Eye (tissue), 1 donor: ENCODE measurements at regions not wholly inside any gene's neighbourhood (a gene's known extent, or its start where the extent isn't known, plus 50 kb on each side); places are given as distances from the start of the nearest gene placed in this dataset.
"Not testable (repeated sequence)": the region's sequence is repeated elsewhere in the genome, so short reads cannot be mapped to it uniquely, and the experiment has no call there.

Experiments
- DNase-seq: peaks from one replicate; pipeline ENCODE4 v3.0.0-alpha.2; 2015

DNA sequence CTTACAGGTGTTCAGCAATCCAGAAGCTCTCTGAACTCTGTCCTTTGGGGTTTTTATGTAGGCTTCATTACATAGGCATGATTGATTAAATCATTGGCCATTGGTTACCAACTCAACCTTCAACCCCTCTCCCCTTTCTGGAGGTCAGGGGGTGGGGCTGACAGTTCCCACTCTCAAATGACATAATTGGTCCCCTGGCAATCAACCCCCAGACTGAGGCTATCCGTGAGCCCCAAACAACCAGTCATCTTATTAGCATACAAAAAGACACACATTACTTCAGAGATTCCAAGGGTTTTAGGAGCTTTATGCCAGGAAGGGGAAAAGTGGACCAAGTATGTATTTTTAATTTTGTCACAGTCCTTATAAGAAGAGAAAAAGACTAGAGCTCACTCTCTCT lies 92.1 kb downstream of the ZNF467 start:
- DNase-seq: no peak

DNA sequence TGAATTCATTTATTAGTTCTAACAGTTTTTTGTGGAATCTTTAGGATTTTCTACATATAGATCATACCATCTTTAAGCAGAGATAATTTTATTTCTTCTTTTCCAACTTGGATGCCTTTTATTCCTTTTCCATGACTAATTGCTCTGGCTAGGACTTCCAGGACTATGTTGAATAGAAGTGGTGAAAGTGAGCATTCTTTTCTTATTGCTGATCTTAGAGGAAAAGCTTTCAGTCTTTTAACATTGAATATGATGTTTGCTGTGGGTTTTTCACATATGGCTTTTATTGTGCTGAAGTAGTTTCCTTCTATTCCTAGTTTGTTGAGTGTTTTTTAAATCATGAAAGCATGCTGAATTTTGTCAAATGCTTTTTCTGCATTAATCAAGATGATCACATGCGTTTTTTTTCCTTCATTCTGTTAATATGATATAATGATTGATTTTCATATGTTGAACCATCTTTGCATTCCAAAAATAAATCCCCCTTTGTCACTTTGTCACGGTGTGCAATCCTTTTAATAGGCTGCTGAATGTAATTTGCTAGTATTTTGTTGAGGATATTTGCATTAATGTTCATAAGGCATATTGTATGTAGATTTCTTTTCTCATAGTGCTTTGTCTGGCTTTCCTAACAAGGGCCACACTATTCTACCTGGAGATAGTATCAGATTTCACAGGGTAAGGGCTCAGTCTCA lies 92.9 kb downstream of the ZNF467 start:
- no peak for DNase-seq

DNA sequence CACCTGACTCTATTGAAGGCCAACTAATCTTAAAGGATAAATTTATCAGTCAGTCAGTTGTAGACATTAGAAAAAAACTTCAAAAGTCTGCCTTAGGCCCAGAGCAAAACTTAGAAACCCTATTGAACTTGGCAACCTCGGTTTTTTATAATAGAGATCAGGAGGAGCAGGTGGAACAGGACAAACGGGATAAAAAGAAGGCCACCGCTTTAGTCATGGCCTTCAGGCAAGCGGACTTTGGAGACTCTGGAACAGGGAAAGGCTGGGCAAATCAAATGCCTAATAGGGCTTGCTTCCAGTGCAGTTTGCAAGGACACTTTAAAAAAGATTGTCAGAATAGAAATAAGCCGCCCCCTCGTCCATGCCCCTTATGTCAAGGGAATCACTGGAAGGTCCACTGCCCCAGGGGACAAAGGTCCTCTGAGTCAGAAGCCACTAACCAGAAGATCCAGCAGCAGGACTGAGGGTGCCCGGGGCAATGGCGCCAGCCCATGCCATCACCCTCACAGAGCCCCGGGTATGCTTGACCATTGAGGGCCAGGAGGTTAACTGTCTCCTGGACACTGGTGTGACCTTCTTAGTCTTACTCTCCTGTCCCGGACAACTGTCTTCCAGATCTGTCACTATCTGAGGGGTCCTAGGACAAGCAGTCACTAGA lies 98.5 kb downstream of the ZNF467 start:
- DNase-seq: not testable (repeated sequence)

- DNase-seq: no peak
Measured at GRCh38 chr7:149673006-149673405, 100.4 kb downstream of the ZNF467 start.

DNA sequence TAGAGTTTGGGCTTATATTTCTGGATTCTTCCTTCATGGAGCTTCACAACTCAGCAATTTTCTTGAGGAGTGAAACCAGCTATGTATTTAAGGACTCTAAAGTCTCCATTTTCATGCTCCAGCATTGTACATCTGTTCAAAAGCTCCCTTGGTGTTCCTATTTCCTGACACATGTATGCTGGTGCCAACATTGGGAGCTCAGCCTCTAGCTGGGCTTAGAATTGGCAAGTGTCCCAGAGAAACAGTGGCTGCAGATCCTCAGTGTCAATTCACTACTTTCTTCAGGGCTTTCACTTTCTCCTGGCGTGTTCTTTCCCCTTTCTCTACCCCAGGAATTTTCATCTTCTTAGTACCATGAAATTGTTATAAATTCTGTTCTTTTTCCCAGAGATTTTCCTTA lies 103.1 kb downstream of the ZNF467 start:
- DNase-seq: peak; percentile 32

GRCh38 chr7:149669121-149669818 lies 104.1 kb downstream of the ZNF467 start:
- DNase-seq: no peak

DNA sequence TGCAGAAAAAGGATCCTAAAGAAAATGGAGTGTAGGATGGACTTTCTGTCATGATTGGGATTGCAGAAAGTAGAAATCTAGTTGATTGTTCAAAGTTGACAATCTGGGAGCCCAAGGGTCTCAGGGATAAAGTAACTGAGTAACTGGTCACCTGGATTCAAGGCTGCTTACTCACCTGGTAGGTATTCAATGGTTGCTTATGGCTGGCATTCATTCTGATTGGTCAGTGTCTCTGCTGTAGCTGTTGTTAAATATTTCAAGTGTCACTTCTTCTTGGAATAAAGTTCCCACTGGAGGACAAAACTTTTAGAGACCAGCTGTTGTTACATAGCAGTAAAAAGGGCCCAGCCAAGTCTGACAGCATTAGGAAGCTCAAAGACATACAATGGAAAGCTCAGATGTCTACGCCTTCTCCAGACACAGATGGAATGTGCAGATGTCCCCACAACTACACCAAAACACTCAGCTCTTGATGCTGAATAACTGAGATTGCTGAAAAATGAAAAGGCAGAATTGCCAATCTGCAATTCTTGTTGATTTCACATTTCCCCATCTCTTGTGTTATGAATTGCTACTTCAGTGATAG lies 106.9 kb downstream of the ZNF467 start:
- DNase-seq: no peak

DNA sequence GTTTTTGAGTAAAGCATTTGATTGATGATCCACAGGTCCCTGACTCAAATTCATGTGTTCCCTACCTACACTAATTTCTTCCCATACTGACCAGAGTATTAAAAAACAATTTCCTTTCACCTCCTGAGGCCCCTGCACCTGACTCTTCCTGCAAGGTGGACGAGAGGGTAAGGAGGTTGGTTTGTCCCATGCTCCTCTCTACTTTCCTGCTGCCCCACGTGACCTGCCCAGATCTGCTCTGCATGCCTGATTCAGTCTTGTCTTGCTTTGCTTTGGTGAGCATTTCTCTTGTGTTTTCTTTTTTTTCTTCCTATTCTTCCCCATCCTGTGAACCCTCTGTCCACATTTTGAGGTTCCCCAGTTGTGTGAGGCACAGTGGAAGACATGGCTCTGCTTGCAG lies 107.8 kb downstream of the ZNF467 start:
- not testable (repeated sequence) for DNase-seq

- DNase-seq: no peak
Measured at GRCh38 chr7:149664666-149665065, 108.7 kb downstream of the ZNF467 start.

DNA sequence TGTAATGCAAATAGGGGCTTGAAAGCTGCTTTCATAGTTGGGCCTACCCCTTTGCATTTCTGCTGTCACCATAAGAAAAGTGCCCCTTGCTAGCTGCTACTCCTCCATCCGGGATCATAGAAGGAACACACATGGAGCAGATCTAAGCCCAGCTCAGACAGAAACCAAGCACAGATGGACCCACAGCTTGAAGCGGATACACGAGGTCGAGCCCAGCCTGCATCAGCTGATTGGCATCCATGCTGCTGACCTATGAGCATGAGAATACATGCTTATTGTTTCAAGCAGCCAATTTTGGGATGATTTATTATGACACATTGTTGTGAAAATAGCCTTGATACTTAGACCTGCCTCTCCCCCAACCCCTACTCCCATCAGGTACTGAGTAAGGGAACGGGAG lies 109.2 kb downstream of the ZNF467 start:
- DNase-seq: no peak

DNA sequence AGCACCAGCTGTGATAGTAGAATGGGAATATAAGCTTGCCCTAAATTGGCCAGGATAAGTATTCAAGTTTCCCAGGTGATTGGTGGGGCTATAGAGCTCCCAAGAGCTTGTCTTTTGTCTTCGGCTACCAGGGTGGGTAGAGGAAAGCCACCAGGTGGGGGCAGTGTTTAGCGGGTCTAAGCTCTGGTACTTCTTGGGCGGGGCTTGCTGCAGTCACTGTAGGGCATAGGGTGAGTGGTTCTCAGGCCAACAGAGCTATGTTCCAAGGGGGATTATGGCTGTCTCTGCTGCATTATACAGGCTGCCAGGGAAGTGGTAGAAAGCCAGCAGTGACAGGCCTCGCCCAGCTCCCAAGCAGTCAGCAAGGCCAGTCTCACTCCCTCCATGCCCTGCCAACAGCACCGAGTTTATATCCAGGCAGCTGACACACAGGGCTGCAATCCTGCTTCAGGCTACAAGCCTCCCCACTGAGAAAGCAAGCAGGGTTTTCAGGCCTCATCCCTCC lies 110.7 kb downstream of the ZNF467 start:
- no peak for DNase-seq

GRCh38 chr7:149655784-149656183 lies 117.6 kb downstream of the ZNF467 start:
- no peak for DNase-seq

DNA sequence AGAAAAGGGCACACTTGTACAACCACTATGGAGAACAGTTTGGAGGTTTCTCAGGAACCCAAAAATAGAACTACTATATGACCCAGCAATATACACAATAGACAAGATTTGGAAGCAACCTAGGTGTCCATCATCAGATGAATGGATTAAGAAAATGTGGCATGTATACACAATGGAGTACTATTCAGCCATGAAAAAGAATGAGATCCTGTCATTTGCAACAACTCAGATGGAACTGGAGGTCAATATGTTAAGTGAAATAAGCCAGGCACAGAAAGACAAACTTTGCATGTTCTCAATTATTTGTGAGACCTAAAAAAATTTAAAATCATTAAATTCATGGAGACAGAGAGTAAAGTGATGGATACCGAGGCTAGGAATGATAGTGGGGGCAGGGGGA lies 118.8 kb downstream of the ZNF467 start:
- no peak for DNase-seq

GRCh38 chr7:149650190-149650589 lies 123.2 kb downstream of the ZNF467 start:
- not testable (repeated sequence) for DNase-seq

- DNase-seq: no peak
Measured at GRCh38 chr7:149644754-149645153, 128.6 kb downstream of the ZNF467 start.

DNA sequence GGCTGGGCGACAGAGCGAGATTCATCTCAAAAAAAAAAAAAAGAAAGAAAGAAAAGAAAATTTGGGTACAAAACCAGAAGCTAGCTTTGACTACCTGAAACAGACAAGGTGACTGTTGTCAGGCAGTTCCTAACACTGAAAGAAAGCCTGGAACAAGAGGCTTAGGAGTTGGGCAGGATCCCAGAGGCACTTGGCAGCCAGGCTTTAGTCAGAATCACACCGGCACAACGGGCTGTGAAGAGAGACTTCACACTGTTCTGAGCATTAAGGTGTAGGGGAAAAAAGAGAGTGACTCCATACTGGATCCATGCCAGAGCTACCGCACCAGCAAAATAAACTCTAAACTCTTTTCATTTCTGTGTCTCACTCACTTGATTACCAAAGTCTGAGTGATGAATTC lies 130.8 kb downstream of the ZNF467 start:
- no peak for DNase-seq

GRCh38 chr7:149638566-149639320 lies 134.6 kb downstream of the ZNF467 start:
- DNase-seq: no peak

DNA sequence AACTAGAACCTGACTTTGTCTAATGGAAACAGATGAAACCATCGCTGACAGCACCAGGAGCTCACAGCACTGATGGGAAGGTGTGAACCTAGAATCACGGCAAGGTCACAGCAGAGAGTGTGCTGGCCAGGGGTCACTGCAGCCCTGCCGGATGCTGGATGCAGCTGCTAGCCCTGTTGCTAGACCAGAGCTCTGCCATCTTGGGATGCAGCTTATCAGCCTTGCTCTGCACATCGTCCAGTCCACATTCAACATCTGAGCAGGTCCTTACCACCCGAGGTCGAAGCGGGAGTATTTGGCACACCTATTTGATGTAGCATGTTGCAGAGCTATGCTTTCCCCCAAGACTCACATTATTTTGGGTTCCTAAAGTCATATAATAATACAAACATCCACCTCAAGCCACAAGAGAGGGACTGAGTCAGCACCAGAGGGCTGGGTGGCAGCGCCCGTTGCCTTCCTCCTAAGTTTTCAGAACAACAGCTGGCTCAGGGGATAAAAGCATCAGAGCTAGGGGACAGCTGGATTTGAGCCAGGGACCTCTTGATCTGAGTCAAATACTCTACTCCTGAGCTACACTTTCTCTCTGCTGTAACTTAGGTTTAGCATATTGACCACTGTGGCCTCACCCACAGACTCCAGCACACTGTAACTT lies 135.3 kb downstream of the ZNF467 start:
- no peak for DNase-seq

GRCh38 chr7:149635561-149636329 lies 137.6 kb downstream of the ZNF467 start:
- DNase-seq: no peak

- DNase-seq: no peak
Measured at GRCh38 chr7:149633976-149634945, 136.7 kb upstream of the ZNF746 start.
